CD4-positive, alpha-beta T cell treated with Interleukin-2 at 100 ng/mL for 4 hours (primary cell): ENCODE measurements at regions not wholly inside any gene's neighbourhood (a gene's known extent, or its start where the extent isn't known, plus 50 kb on each side); places are given as distances from the start of the nearest gene placed in this dataset.
"Not testable (repeated sequence)": the region's sequence is repeated elsewhere in the genome, so short reads cannot be mapped to it uniquely, and the experiment has no call there.

Source experiments
- DNase-seq: peaks from one replicate; pipeline ENCODE4 v3.0.0-alpha.2; 2020; ENCODE audit warnings: low spot score

- no peak for DNase-seq
These were observed 391.9 kb downstream of the COG6 start for GRCh38 chr13:40047322-40047771.

DNA sequence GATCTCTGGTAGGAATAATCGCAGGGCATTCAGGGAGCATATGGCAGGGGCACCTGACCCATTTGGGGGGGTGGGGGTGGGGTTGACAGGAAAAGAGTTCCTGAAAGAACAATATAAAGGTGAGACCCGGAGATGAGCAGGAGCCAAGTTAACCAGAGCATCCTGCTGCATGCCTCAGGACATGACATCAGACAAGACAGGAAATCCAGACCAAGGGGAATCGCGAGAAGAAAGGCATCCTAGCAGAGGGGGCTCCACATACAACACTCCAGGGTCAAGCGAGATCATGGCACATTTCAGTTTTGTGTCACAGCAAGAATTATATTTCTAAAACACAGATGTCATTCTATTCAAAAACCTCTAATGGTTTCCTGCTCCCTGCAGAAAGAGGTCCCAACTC lies 393.1 kb downstream of the COG6 start:
- DNase-seq = no peak

GRCh38 chr13:40052954-40053353 lies 397.5 kb downstream of the COG6 start:
- no peak for DNase-seq

GRCh38 chr13:40053401-40053800 lies 397.9 kb downstream of the COG6 start:
- no peak for DNase-seq

DNA sequence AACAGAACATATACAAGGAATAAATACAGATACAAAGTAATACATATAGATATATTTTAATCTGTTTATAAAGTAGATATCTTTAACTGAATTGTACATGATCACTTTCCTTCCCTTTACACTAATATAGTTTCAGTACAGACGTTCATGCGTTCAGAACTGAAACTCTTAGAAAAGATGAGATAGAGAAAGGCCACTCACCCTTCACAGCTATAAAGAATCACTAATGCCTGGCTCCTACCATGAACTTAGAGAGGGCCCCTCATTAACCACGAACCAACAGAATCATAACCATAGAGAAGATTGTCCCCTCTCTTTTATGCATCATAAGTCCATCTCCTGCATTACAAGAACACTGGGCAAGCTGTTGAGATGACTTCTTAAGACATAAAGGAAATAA lies 399.0 kb downstream of the COG6 start:
- not testable (repeated sequence) for DNase-seq

DNA sequence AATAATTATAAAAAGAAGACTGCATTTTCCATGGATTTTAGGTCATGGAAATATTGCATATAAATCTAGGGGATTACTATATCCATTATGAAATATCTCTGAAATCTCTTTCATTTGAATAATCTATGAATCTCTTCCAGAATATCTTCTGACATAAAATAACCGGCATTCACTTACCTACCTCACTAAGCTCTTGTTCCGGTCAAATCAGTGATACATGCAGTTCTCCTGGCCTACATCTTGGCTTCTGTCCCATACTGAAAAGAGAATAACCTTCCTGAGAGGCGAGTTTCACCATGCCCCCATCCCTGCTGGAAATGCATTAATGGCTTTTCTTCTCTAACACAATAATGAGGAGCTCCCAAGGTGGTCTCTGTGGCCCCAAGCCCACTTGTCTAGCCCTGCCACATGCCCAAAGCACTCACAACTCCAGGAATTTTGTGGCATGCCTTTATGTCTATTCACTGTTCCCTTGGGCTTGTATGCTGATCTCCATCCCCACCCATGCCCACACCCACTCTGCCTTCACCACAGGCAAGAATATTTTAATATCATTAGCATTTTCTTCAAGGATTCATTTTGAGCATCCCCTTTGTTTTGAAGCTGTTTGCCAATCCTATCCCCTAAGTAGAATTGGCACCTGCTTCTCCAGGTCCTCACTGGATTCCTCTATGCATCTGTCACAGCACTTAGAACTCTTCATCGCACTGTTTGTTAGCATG lies 401.6 kb downstream of the COG6 start:
- no peak for DNase-seq

DNA sequence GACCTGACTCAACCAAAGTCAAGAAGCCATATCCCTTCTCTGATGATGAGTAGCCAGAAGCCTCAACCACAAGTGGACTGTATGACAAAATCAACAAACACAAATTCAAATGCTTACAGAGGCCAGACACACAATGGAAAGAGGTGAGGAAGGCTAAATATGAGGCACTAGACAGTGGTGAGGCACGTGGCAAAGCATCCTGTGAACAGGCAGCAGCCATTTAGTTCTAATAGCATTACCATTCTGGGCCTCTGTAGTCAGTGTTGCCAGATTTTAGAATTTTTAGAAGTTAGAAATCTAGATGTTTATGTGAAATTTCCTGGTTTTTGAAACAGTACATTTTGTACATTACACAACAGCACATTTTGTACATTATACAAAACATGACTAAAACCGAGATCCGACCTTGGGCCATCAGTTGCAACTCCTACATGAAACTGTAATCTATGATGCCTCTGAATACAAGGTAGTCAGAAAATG lies 403.3 kb downstream of the COG6 start:
- DNase-seq = no peak

GRCh38 chr13:40059540-40060232 lies 404.2 kb downstream of the COG6 start:
- DNase-seq = no peak

DNA sequence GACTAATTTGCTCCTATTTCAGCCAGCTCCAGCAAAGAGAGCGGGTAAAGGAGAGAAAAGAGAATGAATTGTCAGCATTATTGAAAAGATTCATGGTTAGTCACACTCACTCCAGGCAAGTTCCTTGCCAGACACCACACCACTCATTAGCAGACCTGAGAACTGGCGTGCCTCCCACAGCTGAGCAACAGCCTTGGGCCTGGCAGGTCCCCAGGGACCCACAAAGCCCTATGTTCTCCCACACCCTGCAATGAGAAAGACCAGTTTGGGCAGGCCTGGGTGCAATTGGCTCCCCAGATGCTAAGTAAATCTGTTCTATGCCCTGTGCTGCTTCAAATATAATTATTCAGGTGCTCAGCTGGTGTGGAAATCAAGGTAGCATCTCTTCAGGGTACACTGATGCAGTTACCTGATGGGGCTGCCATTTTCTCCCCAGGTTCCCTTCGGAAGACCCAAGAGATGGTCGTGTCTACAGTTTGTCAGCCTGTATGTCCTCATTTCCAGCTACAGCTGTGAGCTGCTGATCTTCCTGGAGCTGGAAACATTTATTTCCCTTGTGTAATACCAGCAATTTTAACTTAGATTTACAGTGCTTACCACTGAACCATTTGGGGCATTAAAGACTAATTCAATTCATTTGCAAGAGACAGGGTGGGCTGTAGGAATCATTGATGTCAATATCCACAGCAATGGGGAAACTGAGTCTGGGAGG lies 405.0 kb downstream of the COG6 start:
- DNase-seq = no peak

DNA sequence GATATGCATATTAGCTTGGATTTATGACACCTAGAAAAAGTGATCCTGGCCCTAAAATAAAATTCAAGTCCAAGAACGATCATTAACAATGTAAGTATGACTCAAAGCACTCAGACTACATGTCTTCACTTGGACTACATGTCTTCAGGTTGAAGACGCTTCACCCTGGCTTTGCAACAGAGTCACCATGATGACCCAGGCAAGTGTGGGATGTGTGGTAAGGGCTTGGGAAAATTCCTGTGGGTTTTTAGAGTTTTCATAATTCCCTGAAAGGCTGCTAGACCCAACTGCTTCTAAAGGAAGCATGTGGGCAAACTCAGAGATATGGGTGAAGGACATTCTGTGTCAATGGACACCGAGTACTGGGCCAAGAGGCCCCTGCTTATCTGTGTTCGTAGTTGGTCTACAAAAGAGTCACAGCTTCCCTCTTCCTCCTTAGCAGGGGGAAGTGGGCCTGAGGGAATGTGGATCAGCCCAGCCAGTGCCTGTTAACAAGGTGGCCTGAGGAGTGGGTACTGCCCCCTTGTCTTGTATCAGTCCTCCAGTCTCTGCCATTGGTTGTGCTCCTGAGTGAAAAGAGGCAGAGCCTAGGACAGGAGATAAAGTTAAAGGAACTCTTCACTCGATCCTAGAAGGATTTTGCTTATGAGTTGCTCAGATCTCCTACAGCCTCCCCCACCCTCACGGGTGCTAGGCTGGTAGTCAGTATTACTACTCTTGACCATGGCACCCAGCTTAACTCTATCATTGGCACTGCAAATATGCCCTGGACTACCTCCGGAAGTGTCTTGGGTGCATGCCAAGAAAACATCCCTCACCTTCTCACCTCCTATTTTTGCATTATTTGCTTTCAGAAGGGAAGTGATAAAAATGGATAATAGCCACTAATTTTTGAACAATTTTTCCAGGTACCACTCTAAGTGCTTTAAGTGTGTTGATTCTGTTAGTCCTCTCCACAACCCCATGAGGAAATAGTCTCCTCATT lies 406.3 kb downstream of the COG6 start:
- DNase-seq = no peak

GRCh38 chr13:40063278-40063698 lies 407.8 kb downstream of the COG6 start:
- no peak for DNase-seq

GRCh38 chr13:40063703-40064102 lies 408.2 kb downstream of the COG6 start:
- no peak for DNase-seq

DNA sequence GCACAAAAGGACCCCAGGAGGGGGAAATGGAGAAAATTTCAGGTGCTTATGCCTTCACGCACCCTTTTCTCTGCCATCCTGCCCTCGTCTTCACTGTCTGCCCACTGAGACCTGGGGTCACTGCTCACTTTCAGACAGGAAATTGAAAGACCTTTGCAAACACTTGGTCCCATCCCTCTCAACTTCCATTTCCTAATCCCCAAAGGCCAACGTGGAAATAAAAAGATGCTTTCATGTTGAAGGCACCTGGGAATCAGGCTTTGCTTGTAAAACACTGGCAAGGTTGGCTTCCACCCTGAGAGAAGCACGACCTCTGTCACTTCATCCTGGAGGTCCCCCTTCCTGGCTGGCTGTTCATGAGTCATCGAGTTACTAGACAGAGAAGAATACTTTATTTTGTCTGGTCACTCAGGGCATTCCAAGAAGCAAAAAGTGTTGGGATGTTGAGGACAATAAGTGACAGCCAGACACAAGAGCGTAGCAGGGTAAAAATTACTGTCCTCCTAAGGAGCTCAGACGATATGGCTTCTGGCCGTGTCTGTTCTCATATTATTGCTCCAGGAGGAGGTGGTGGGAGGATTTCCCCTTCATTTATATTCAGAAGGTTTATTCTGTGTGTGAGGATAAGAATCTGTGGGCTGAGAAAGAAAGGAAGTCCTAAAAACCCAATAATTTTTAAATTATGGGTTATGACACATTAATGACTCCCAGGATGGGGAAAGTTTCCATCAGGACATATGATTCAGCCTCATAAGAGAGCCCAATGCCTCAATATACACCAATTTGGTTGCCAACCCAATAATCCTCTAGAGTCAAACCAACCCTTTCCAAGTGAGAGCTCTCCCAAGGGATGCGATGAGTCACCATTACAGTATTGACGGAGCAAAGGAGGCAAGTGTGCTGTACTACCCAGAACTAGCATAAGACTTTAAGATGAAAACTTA lies 409.0 kb downstream of the COG6 start:
- no peak for DNase-seq

DNA sequence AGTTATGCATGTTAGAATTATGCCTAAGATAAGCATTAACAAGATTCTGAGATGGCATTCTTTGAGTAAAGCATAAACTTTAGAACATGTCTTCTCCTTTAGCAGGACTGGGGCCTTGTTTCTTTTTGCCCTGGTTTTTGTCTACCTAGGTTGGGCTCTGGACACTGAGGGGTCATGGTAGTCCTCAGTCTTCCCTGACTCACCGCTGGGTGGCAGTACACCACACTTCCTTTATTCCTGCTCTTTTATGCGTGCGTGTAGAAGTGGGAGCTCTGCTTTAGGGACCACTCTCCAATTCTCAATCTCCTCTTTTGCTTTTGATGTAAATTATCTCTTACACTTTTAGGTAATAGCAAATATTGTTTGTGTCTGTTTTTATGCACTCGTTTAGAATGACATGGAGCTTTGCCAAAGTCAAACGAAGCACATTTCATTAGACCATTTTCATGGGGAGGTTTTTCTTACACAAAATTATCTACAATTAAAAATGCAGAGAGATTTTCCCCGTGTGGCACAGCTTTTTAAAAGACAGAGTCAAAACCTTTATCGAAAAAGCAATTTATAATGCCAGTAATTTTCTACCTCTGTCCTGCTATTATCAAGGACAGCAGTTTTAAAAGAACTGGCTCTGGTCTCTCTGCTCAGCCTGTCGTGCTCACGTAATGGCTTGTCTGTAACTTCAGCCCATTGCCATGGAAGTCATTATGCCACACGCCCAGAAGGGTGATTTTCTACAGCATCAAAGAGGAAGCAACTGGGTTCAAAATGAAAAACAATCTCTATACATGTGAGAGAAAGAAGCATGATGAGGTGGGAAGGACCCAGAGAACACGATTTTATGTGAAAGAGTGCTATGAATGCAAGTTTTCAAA lies 413.9 kb downstream of the COG6 start:
- peak; percentile 75 for DNase-seq

DNA sequence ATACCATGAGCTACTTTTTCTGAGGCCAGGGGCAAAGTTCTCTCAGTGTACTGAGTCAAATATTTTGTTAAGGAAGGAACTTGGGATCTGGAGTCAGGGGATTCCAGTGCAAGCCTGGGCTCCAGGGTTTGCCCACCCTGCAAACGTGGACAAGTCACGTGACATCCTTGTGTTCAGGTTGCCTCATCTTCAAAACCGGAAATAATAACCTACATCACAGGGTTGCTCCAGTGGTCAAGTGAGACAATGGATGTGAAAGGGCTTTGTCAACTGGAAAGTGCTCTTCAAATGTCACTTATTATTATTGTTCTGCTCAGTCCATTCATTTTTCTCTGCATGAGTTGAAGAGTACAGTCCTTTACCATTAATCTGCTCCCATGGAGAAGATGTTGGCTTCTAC lies 414.9 kb downstream of the COG6 start:
- DNase-seq = no peak

- no peak for DNase-seq
These were observed 417.2 kb downstream of the COG6 start for GRCh38 chr13:40072663-40073120.

GRCh38 chr13:40074338-40074737 lies 418.9 kb downstream of the COG6 start:
- DNase-seq = no peak

DNA sequence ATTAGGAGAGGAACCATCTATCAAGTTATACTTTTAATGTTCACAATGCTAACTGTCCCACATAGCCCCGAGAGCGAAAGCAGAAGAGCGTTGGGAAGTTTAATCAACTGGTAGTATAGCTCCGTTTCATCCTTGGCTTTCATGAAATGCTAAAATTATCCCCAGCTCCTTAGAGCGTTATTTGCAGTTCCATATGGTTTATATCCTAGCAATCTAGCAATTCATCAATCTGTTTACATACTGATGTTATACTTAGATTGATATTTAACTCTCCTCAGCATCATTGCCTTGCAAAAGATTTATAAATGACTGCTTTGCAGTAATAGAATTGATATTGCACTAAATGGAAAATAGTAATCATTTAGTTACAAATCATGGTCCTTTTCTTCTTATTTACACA lies 419.8 kb downstream of the COG6 start:
- no peak for DNase-seq

DNA sequence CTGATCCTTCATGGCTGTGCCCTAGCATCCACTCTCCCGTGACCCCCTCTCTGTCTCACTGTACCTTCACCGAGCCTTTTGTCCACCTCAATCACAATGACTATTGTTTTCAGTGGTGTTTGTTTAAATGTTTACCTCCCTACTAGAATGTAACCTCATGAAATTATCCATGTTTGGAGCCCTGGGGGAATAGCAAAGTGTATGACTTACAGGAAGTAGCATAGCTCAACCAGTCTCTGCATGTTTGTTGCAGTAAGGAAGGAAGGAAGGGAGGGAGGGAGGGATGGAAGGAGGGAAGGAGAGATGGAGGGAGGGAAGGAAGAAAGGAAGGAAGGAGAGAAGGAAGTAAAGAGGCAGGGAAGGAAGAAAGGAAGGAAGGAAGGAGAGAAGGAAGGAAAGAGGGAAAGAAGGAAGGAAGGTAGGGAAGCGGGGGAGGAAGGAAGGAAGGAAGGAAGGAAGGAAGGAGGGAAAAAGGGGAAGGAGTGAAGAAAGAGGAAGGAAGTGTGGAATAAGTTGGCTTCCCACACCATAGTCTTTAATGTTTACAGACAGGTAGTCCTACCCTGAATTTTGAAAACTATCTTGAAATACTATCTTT lies 421.4 kb downstream of the COG6 start:
- no peak for DNase-seq
